BLaER1 treated with 17β-estradiol and CSF1 and Interleukin-3, amounts not matched to agents 10 nM and 100 nM (cell line): ENCODE measurements at regions not wholly inside any gene's neighbourhood (a gene's known extent, or its start where the extent isn't known, plus 50 kb on each side); places are given as distances from the start of the nearest gene placed in this dataset.

Experiments used
- H3K27ac ChIP-seq, 11 experiments: shearing (Covaris generic); formaldehyde crosslinking; 2 replicates each; pipeline ENCODE4 v1.8.1; 2022
- H3K27me3 ChIP-seq, 11 experiments: shearing (Covaris generic); formaldehyde crosslinking; 2 replicates each; pipeline ENCODE4 v1.8.1; 2022
- H3K36me3 ChIP-seq, 11 experiments: shearing (Covaris generic); formaldehyde crosslinking; 2 replicates each; pipeline ENCODE4 v1.8.1; 2022
- H3K4me1 ChIP-seq, 10 experiments: shearing (Covaris generic); formaldehyde crosslinking; 2 replicates each; pipeline ENCODE4 v1.8.1; 2022
- H3K4me2 ChIP-seq, 11 experiments: shearing (Covaris generic); formaldehyde crosslinking; 2 replicates each; pipeline ENCODE4 v1.8.1; 2022
- H3K4me3 ChIP-seq, 10 experiments: shearing (Covaris generic); formaldehyde crosslinking; 2 replicates each; pipeline ENCODE4 v1.8.1; 2022
- H3K9ac ChIP-seq, 11 experiments: shearing (Covaris generic); formaldehyde crosslinking; 2 replicates each; pipeline ENCODE4 v1.8.1; 2022
- H3K9me3 ChIP-seq, 11 experiments: shearing (Covaris generic); formaldehyde crosslinking; replicated peaks in 1 of 11; 2 replicates each; pipeline ENCODE4 v1.8.1; 2022
- H4K20me1 ChIP-seq, 11 experiments: shearing (Covaris generic); formaldehyde crosslinking; 2 replicates each; pipeline ENCODE4 v1.8.1; 2022
- Cebpa-rat ChIP-seq, 11 experiments: shearing (Covaris generic); IDR thresholded peaks; 2 replicates each; pipeline ENCODE4 v1.8.1; 2022

DNA sequence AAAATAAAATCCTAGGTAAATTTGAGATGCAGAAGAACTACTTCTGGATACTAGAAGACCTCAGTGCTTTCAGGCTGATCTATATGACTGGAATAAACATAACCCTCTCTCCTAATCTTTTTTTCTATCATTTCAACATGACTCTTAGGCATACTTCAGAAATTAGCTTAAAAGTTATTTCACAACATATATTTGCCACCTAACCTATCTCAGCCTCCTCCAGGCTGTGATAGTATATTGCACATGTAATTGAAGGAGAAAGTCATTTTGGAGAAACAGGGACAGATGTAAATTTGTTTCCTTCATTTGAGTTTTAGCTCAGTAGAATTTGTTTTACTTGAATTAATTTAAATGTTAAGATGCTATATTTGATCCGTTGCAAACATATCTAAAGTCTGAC lies 1932.3 kb upstream of the CDH6 start:
- H3K27ac ChIP-seq: no peak overlapping the region
- H3K4me3 ChIP-seq: no peak overlapping the region
- H3K36me3 ChIP-seq: no peaks in the 10 kb centered on the region
- no peak overlapping the region for H3K4me2 ChIP-seq
- H3K9ac ChIP-seq: no peak overlapping the region
- no peaks in the 10 kb centered on the region for H3K4me1 ChIP-seq
- H4K20me1 ChIP-seq: no peaks in the 10 kb centered on the region
- no peaks in the 10 kb centered on the region for H3K27me3 ChIP-seq
- no peak for TF ChIP-seq Cebpa-rat (IDR thresholded peaks at IDR 0.05)
- H3K9me3 ChIP-seq: no peaks in the 10 kb centered on the region

DNA sequence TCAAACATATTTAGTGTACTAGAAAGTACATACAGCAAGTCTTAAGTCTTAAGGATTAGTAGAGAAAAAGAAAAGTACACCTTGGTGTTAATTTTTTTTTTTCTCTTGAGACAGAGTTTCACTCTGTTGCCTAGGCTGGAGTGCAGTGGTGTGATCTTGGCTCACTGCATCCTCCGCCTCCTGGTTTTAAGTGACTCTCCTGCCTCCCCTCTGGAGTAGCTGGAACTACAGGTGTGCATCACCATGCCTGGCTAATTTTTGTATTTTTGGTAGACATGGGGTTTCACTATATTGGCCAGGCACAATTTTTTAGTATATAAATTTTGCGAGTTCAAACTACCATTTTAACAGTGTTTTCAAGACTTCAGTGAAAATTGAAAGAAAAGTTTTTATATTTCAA lies 1941.1 kb upstream of the CDH6 start:
- Histone ChIP-seq H3K4me2 (no peak overlapping the region), H4K20me1 (no peaks in the 10 kb centered on the region), H3K27ac (no peak overlapping the region), H3K4me1 (no peaks in the 10 kb centered on the region), H3K36me3 (no peaks in the 10 kb centered on the region), H3K27me3 (no peaks in the 10 kb centered on the region), H3K9ac (no peak overlapping the region), H3K4me3 (no peak overlapping the region), H3K9me3 (no peaks in the 10 kb centered on the region)
- TF ChIP-seq Cebpa-rat (IDR thresholded peaks at IDR 0.05): no peak

- H3K27ac ChIP-seq: no peak overlapping the region
- H3K36me3 ChIP-seq: no peaks in the 10 kb centered on the region
- H3K4me2 ChIP-seq: no peak overlapping the region
- no peaks in the 10 kb centered on the region for H3K4me1 ChIP-seq
- no peak overlapping the region for H3K9ac ChIP-seq
- H3K9me3 ChIP-seq: no peaks in the 10 kb centered on the region
- no peak overlapping the region for H3K4me3 ChIP-seq
- no peak for TF ChIP-seq Cebpa-rat (IDR thresholded peaks at IDR 0.05)
- H4K20me1 ChIP-seq: no peaks in the 10 kb centered on the region
- H3K27me3 ChIP-seq: no peaks in the 10 kb centered on the region
Observed at GRCh38 chr5:29247346-29248028, 1946.0 kb upstream of the CDH6 start.

DNA sequence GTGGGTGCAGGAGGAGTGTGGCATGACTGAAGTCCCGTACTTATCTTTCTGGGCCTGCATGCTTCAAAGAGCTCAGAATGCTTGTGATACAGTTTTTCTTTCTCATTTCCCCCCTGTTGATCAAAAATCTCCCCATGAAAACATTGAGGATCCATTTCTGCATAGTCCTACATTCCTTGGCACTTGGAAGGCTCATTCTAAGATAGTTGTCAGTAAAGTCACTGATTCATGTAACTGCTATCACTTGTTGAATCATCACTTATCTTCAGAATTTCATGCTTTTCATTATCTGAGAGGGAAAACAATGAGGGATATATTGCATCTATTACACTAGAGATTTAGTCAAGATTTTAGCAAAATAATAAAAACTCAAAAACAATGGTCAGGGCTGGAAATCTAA lies 1953.1 kb upstream of the CDH6 start:
- H3K4me2 ChIP-seq: no peak overlapping the region
- no peak overlapping the region for H3K4me3 ChIP-seq
- no peaks in the 10 kb centered on the region for H3K27me3 ChIP-seq
- H3K36me3 ChIP-seq: no peaks in the 10 kb centered on the region
- no peaks in the 10 kb centered on the region for H3K9me3 ChIP-seq
- no peaks in the 10 kb centered on the region for H4K20me1 ChIP-seq
- H3K27ac ChIP-seq: no peak overlapping the region
- TF ChIP-seq Cebpa-rat (IDR thresholded peaks at IDR 0.05): no peak
- no peak overlapping the region for H3K9ac ChIP-seq
- no peaks in the 10 kb centered on the region for H3K4me1 ChIP-seq

- Histone ChIP-seq H3K9me3 (no peaks in the 10 kb centered on the region), H3K27ac (no peak overlapping the region), H3K4me3 (no peak overlapping the region), H3K36me3 (no peaks in the 10 kb centered on the region), H4K20me1 (no peaks in the 10 kb centered on the region), H3K4me1 (no peaks in the 10 kb centered on the region), H3K27me3 (no peaks in the 10 kb centered on the region), H3K9ac (no peak overlapping the region), H3K4me2 (no peak overlapping the region)
- TF ChIP-seq Cebpa-rat (IDR thresholded peaks at IDR 0.05): no peak
Observed at GRCh38 chr5:29239606-29240005, 1953.9 kb upstream of the CDH6 start.

DNA sequence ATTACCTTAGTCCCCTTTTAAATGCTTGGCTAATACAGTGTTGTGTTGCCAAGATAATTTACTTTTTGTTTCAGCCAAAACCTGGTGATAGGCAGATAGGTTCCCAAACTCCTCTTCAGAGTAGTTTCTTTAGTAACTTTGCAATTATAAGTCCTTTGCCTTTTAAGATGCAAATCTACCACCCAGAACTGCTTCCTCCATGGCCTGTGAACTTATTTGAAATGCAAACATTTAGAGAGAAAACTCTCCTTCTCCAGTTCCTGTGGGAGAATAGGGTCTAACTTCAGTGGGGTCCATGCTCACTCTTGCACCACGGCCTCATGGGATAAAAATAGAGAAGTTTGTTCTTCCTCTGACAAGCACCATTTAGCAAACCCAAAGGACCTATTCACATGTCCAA lies 1955.4 kb upstream of the CDH6 start:
- H3K27me3 ChIP-seq: no peaks in the 10 kb centered on the region
- no peak overlapping the region for H3K9ac ChIP-seq
- H3K4me3 ChIP-seq: no peak overlapping the region
- H4K20me1 ChIP-seq: no peaks in the 10 kb centered on the region
- H3K27ac ChIP-seq: no peak overlapping the region
- no peak overlapping the region for H3K4me2 ChIP-seq
- no peaks in the 10 kb centered on the region for H3K36me3 ChIP-seq
- H3K4me1 ChIP-seq: no peaks in the 10 kb centered on the region
- no peaks in the 10 kb centered on the region for H3K9me3 ChIP-seq
- no peak for TF ChIP-seq Cebpa-rat (IDR thresholded peaks at IDR 0.05)

DNA sequence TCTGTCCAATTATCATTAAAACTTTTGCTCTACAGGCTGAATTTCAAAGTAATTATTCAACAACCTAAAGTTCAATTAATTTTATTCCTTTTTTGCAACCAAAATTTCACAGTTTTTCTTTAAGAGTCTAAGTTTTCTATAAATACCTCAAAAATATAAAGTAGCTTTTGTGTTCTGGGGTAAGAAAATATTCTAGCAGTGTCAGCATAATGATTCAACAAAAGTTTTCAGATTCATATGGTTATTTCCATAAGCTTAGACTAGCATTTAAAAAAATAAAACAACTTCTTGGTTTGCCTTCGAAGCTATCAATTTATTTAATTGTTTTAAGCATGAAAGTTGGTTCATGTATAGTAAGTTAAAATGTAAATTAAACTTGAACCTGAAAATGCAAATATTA lies 1962.3 kb upstream of the CDH6 start:
- H3K27ac ChIP-seq: no peak overlapping the region
- no peak for TF ChIP-seq Cebpa-rat (IDR thresholded peaks at IDR 0.05)
- H3K9ac ChIP-seq: no peak overlapping the region
- no peaks in the 10 kb centered on the region for H3K4me1 ChIP-seq
- H4K20me1 ChIP-seq: no peaks in the 10 kb centered on the region
- no peaks in the 10 kb centered on the region for H3K36me3 ChIP-seq
- no peaks in the 10 kb centered on the region for H3K27me3 ChIP-seq
- H3K9me3 ChIP-seq: no peaks in the 10 kb centered on the region
- no peak overlapping the region for H3K4me3 ChIP-seq
- H3K4me2 ChIP-seq: no peak overlapping the region

DNA sequence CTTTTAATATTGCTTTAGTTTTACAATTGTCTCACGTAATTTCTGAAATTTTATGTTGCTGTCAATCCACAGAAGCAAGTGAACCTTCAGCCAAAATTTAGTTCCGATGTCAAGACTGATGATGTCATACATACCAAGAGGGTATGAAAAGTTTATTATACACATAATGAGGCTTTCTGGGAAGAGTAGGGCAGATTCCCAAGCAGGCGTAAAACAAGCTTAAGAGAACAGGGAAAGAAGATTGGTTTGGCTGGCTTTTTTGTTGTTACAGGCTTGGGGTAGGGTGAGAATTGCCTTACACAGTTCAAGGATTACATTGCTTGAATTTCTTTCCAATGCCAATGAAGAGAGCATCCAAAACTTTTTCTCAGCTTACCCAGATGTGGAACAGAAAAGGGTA lies 1962.9 kb upstream of the CDH6 start:
- no peak overlapping the region for H3K4me2 ChIP-seq
- no peak overlapping the region for H3K9ac ChIP-seq
- no peaks in the 10 kb centered on the region for H4K20me1 ChIP-seq
- H3K9me3 ChIP-seq: no peaks in the 10 kb centered on the region
- H3K27ac ChIP-seq: no peak overlapping the region
- TF ChIP-seq Cebpa-rat (IDR thresholded peaks at IDR 0.05): no peak
- no peaks in the 10 kb centered on the region for H3K36me3 ChIP-seq
- H3K4me1 ChIP-seq: no peaks in the 10 kb centered on the region
- H3K27me3 ChIP-seq: no peaks in the 10 kb centered on the region
- no peak overlapping the region for H3K4me3 ChIP-seq

DNA sequence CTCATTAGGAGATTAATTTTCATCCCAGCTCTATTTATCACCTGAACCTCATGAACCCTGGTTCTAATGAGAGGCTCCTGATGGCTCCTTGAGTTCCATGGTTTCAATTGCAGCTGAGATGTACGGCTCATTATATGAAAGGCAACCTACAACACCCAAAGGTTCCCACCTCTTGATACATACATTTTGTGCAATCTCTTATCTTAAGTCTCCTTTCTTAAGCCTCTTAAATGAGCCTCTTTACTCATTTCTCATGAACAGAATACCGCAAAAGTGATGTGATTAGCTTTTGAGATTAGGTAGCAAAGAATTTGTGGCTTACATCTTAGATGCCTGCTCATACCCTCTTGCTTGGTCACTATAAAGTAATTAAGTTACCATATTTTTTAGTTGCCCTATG lies 1964.0 kb upstream of the CDH6 start:
- Histone ChIP-seq H3K4me1 (no peaks in the 10 kb centered on the region), H3K4me3 (no peak overlapping the region), H3K36me3 (no peaks in the 10 kb centered on the region), H3K9me3 (no peaks in the 10 kb centered on the region), H4K20me1 (no peaks in the 10 kb centered on the region), H3K27me3 (no peaks in the 10 kb centered on the region), H3K4me2 (no peak overlapping the region), H3K9ac (no peak overlapping the region), H3K27ac (no peak overlapping the region)
- TF ChIP-seq Cebpa-rat (IDR thresholded peaks at IDR 0.05): no peak

DNA sequence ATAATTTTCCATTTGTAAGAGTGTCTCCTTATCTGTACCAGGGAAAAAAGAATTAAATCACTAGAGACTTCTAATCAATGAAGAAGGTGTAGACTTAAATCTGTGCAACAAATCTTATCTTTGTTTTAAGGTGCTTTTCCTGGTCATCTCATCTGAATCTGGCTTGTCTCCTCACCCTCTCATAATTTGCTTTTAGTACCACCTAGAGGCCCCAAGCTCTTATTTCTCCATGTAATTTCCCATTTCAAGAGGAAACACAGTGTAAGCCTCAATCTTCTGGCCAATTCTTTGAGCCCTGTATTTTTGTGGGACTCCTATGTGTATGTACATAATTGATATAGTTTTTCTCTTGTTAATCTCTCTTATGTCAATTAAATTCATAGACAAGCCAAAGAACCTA lies 1975.3 kb upstream of the CDH6 start:
- no peaks in the 10 kb centered on the region for H3K27me3 ChIP-seq
- H3K4me3 ChIP-seq: no peak overlapping the region
- no peak overlapping the region for H3K27ac ChIP-seq
- no peaks in the 10 kb centered on the region for H3K4me1 ChIP-seq
- no peaks in the 10 kb centered on the region for H4K20me1 ChIP-seq
- H3K9ac ChIP-seq: no peak overlapping the region
- no peaks in the 10 kb centered on the region for H3K9me3 ChIP-seq
- H3K4me2 ChIP-seq: no peak overlapping the region
- H3K36me3 ChIP-seq: no peaks in the 10 kb centered on the region
- no peak for TF ChIP-seq Cebpa-rat (IDR thresholded peaks at IDR 0.05)
